GM12892 (cell line): ENCODE measurements at regions not wholly inside any gene's neighbourhood (a gene's known extent, or its start where the extent isn't known, plus 50 kb on each side); places are given as distances from the start of the nearest gene placed in this dataset.

Experiments
- POLR2A ChIP-seq: IDR thresholded peaks from 2 replicates; pipeline ENCODE4 v1.6.1; 2011; ENCODE audit warnings: low read depth, low read length, control low read depth
- POLR2AphosphoS5 ChIP-seq: IDR thresholded peaks from 2 replicates; pipeline ENCODE4 v1.6.1; 2011; ENCODE audit warnings: low read depth, low read length, control low read depth
- TAF1 ChIP-seq: IDR thresholded peaks from 2 replicates; pipeline ENCODE4 v1.6.1; 2011; ENCODE audit warnings: low read depth, mild to moderate bottlenecking, control low read depth, low read length, borderline replicate concordance

GRCh38 chr13:22497991-22498780 lies 682.6 kb upstream of the SGCG start:
- no peak for TF ChIP-seq POLR2A
- TF ChIP-seq POLR2AphosphoS5 = no peak
- TF ChIP-seq TAF1 = no peak
